H1 (cell line): ENCODE measurements at regions not wholly inside any gene's neighbourhood (a gene's known extent, or its start where the extent isn't known, plus 50 kb on each side); places are given as distances from the start of the nearest gene placed in this dataset.

Source experiments
- TAF7 ChIP-seq: optimal IDR thresholded peaks from 2 replicates; pipeline ENCODE3; 2011; ENCODE audit warnings: low read depth, mild to moderate bottlenecking, inconsistent platforms, low read length, moderate library complexity, borderline replicate concordance
- TF ChIP-seq, protein P1 (sequence below): IDR thresholded peaks from 2 replicates; pipeline ENCODE4 v1.6.1; 2012; ENCODE audit warnings: inconsistent platforms

DNA sequence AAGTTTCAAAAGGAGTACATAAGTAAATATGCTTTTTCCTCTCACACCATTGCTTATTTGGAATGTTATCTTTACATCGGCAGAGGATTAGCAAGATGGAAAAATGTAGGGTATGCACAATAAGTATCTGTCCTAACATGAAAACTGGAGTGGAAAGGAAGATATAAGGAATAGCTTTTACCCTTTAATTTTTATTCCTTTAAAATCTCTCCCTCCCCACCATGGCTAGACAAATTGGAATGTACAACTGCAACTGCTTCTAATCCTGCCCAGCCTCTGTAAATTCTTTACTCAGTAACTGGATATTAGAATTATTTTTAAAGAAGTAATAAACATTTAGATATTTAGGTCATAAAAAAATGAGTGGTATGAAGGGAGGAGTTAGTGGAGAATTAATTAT lies 171.5 kb downstream of the PCDH18 start (continued):
- TF ChIP-seq, protein P1, sequence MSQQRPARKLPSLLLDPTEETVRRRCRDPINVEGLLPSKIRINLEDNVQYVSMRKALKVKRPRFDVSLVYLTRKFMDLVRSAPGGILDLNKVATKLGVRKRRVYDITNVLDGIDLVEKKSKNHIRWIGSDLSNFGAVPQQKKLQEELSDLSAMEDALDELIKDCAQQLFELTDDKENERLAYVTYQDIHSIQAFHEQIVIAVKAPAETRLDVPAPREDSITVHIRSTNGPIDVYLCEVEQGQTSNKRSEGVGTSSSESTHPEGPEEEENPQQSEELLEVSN = no peak
- TF ChIP-seq TAF7 = no peak
